ENCODE measurements at regions not wholly inside any gene's neighbourhood (a gene's known extent, or its start where the extent isn't known, plus 50 kb on each side); places are given as distances from the start of the nearest gene placed in this dataset.

DNA sequence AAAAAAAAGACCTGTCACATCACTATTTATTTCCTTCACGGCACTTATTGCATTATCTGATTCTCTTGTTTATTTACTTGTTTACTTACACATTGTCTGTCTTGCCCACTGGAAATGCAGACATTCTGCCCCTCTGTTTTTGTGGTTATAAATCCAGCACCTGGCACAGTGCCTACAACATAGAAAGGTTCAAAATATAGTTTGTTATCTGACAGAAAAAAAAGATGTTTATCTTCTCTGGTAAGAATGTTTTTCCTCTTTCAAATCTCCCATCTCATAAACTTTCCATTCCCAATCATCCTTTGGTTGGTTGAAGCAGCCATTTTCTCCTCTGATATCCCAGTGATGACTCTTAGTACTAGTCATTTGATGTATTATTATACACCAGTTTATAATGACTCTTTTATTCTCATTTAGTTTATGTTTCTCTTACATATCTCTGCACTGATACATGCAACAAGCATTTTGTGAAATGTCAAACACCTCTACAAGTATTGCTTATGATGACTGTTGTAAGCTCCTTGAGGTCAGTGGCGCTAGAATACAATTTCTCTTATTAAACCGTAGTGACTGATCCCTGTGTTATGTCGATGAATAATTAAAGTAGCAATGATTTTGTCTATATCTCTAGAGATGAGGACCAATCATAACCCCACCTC, 398.4 kb upstream of the TBL1XR1 start (continued):
- no peak for TF ChIP-seq CTBP2 (IDR thresholded peaks at IDR 0.05; ENCODE audit: borderline replicate concordance, insufficient read depth, insufficient read length, low read length)
- no peak for TF ChIP-seq JUND (IDR thresholded peaks at IDR 0.05; ENCODE audit: low read length)
- TF ChIP-seq BRCA1 (IDR thresholded peaks at IDR 0.05; ENCODE audit: low read depth, low read length) = no peak
- TF ChIP-seq SIN3A (conservative IDR thresholded peaks at IDR 0.05 in 1 of 2, IDR thresholded peaks at IDR 0.05 in 1 of 2; ENCODE audit: low read depth in 1 of 2, low read length in 2 of 2) = no peak
- TF ChIP-seq ATF3 (IDR thresholded peaks at IDR 0.05; ENCODE audit: insufficient read depth, low read depth, low read length) = no peak
